HL-60 (cell line): ENCODE measurements at regions not wholly inside any gene's neighbourhood (a gene's known extent, or its start where the extent isn't known, plus 50 kb on each side); places are given as distances from the start of the nearest gene placed in this dataset.

Source experiments
- DNase-seq, 2 experiments: peaks; one replicate each; pipeline ENCODE4 v3.0.0-alpha.2; 2010 to 2020; ENCODE audit warnings: low read depth in 1 of 2, low spot score in 1 of 2
- H3K27ac ChIP-seq: fragments of 250-450 bp; sonication (Bioruptor Pico); replicated peaks from 2 replicates; pipeline ENCODE4 v1.5.1; 2020; ENCODE audit warnings: mild to moderate bottlenecking, moderate library complexity
- H3K27me3 ChIP-seq: fragments of 250-450 bp; sonication (Bioruptor Pico); 2 replicates; pipeline ENCODE4 v1.5.1; 2021; ENCODE audit warnings: mild to moderate bottlenecking, moderate library complexity; ENCODE audit not compliant: insufficient read depth, poor library complexity, severe bottlenecking
- H3K4me3 ChIP-seq: replicated peaks from 2 replicates; pipeline ENCODE4 v1.5.1; 2011; ENCODE audit warnings: mild to moderate bottlenecking, control low read depth, low read length; ENCODE audit not compliant: insufficient read depth
- CTCF ChIP-seq: IDR thresholded peaks from one replicate; pipeline ENCODE4 v1.5.1; 2011; ENCODE audit warnings: low read length, control low read depth, inconsistent platforms; ENCODE audit not compliant: insufficient read depth
- GABPA ChIP-seq: IDR thresholded peaks from 2 replicates; pipeline ENCODE4 v1.6.1; 2012; ENCODE audit warnings: low read depth
- POLR2AphosphoS5 ChIP-seq: IDR thresholded peaks from 2 replicates; pipeline ENCODE4 v1.6.1; 2012; ENCODE audit warnings: low read depth
- REST ChIP-seq: IDR thresholded peaks from 2 replicates; pipeline ENCODE4 v1.6.1; 2012; ENCODE audit warnings: low read depth; ENCODE audit not compliant: insufficient replicate concordance
- SPI1 ChIP-seq: IDR thresholded peaks from 2 replicates; pipeline ENCODE4 v1.6.1; 2012; ENCODE audit warnings: low read depth, mild to moderate bottlenecking, borderline replicate concordance

GRCh38 chr10:35882422-35883150 is 240.5 kb upstream of the FZD8 start:
- H3K27ac ChIP-seq = no peak overlapping the region
- no peak for DNase-seq
- no peak overlapping the region for H3K4me3 ChIP-seq
- TF ChIP-seq REST = no peak
- no peak for TF ChIP-seq SPI1
- no peak for TF ChIP-seq CTCF
- TF ChIP-seq POLR2AphosphoS5 = no peak
- TF ChIP-seq GABPA = no peak
- H3K27me3 ChIP-seq = no peaks in the 10 kb centered on the region

GRCh38 chr10:35881320-35881719 is 239.2 kb upstream of the FZD8 start:
- Histone ChIP-seq H3K27ac (no peak overlapping the region), H3K4me3 (no peak overlapping the region), H3K27me3 (no peaks in the 10 kb centered on the region)
- DNase-seq = no peak
- TF ChIP-seq GABPA (no peak), SPI1 (no peak), REST (no peak), POLR2AphosphoS5 (no peak), CTCF (no peak)

GRCh38 chr10:35876248-35876647 is 234.2 kb upstream of the FZD8 start:
- no peak for TF ChIP-seq POLR2AphosphoS5
- no peak for TF ChIP-seq CTCF
- no peak for TF ChIP-seq GABPA
- TF ChIP-seq SPI1 = no peak
- TF ChIP-seq REST = no peak
- Histone ChIP-seq H3K27me3 (no peaks in the 10 kb centered on the region), H3K27ac (no peak overlapping the region), H3K4me3 (no peak overlapping the region)
- DNase-seq = no peak
